Neural cell (in vitro differentiated cells): ENCODE measurements at regions not wholly inside any gene's neighbourhood (a gene's known extent, or its start where the extent isn't known, plus 50 kb on each side); places are given as distances from the start of the nearest gene placed in this dataset.

ENCODE experiments used
- H2AFZ ChIP-seq: fragments of 200-600, 300-800 bp; sonication (generic), shearing (Covaris generic); 2 replicates; pipeline ENCODE4 v1.6.0; 2014; ENCODE audit warnings: low read depth, mild to moderate bottlenecking, antibody characterized with exemption, low read length, moderate library complexity
- H3F3A ChIP-seq: fragments of 200-600 bp; shearing (Covaris generic); 2 replicates; pipeline ENCODE4 v1.6.1; 2016; ENCODE audit warnings: mild to moderate bottlenecking, moderate library complexity, mixed read lengths, antibody characterized with exemption, low read length; ENCODE audit not compliant: insufficient read depth, poor library complexity, severe bottlenecking
- H3K27ac ChIP-seq: fragments of 200-600, 300-800 bp; sonication (generic), shearing (Covaris generic); 2 replicates; pipeline ENCODE4 v1.5.1; 2014; ENCODE audit warnings: mild to moderate bottlenecking, low read length, moderate library complexity
- H3K27me3 ChIP-seq: fragments of 300-800, 200-600 bp; sonication (generic), shearing (Covaris generic); 2 replicates; pipeline ENCODE4 v1.6.0; 2014; ENCODE audit warnings: mild to moderate bottlenecking, low read depth, low read length, moderate library complexity; ENCODE audit not compliant: insufficient read depth
- H3K36me3 ChIP-seq: fragments of 300-800, 200-600 bp; sonication (generic), shearing (Covaris generic); 2 replicates; pipeline ENCODE4 v1.5.1; 2014; ENCODE audit warnings: mild to moderate bottlenecking, antibody characterized with exemption, low read length, moderate library complexity; ENCODE audit not compliant: insufficient read depth
- H3K4me2 ChIP-seq: fragments of 300-800, 200-600 bp; sonication (generic), shearing (Covaris generic); 2 replicates; pipeline ENCODE4 v1.6.0; 2014; ENCODE audit warnings: mild to moderate bottlenecking, low read length
- H3K4me3 ChIP-seq: fragments of 300-800, 200-600 bp; sonication (generic), shearing (Covaris generic); 2 replicates; pipeline ENCODE4 v1.5.1; 2014; ENCODE audit warnings: mild to moderate bottlenecking, low read length, moderate library complexity
- H3K79me2 ChIP-seq: fragments of 200-600 bp; shearing (Covaris generic); replicated peaks from 2 replicates; pipeline ENCODE4 v1.6.0; 2014; ENCODE audit warnings: mild to moderate bottlenecking, low read length, moderate library complexity; ENCODE audit not compliant: insufficient read depth
- H3K9ac ChIP-seq: fragments of 300-800, 200-600 bp; sonication (generic), shearing (Covaris generic); 2 replicates; pipeline ENCODE4 v1.6.1; 2016; ENCODE audit warnings: mild to moderate bottlenecking, low read length, mixed read lengths
- H3K9me2 ChIP-seq: fragments of 200-600 bp; shearing (Covaris generic); 2 replicates; pipeline ENCODE4 v1.6.1; 2016; ENCODE audit warnings: mild to moderate bottlenecking, low read length, mixed read lengths; ENCODE audit not compliant: insufficient read depth
- H3K9me3 ChIP-seq: fragments of 200-600, 300-800 bp; sonication (generic), shearing (Covaris generic); 2 replicates; pipeline ENCODE4 v1.6.1; 2016; ENCODE audit warnings: mild to moderate bottlenecking, mixed run types, low read length, moderate library complexity, mixed read lengths
- H4K20me1 ChIP-seq: fragments of 200-600 bp; shearing (Covaris generic); 2 replicates; pipeline ENCODE4 v1.6.1; 2016; ENCODE audit warnings: mild to moderate bottlenecking, mixed run types; ENCODE audit not compliant: insufficient read depth
- EP300 ChIP-seq: fragments of 450-650 bp; conservative IDR thresholded peaks from 2 replicates; pipeline ENCODE4 v1.6.1; 2014; ENCODE audit warnings: antibody characterized with exemption, mild to moderate bottlenecking, moderate library complexity; ENCODE audit not compliant: poor library complexity, severe bottlenecking
- EZH2 ChIP-seq: fragments of 200-600, 300-800 bp; shearing (Covaris generic), sonication (generic); IDR thresholded peaks from 2 replicates; pipeline ENCODE4 v1.6.1; 2014; ENCODE audit warnings: antibody characterized with exemption, low read length, borderline replicate concordance, mild to moderate bottlenecking; ENCODE audit not compliant: insufficient read depth, poor library complexity, severe bottlenecking
- MXI1 ChIP-seq: fragments of 450-650 bp; conservative IDR thresholded peaks from 2 replicates; pipeline ENCODE4 v1.6.1; 2014; ENCODE audit warnings: antibody characterized with exemption, mild to moderate bottlenecking; ENCODE audit not compliant: poor library complexity, severe bottlenecking
- POLR2AphosphoS5 ChIP-seq: IDR thresholded peaks from 2 replicates; pipeline ENCODE4 v1.6.1; 2012
- RAD21 ChIP-seq: fragments of 450-650 bp; conservative IDR thresholded peaks from 2 replicates; pipeline ENCODE4 v1.6.1; 2014; ENCODE audit warnings: antibody characterized with exemption, mild to moderate bottlenecking, moderate library complexity
- SMC3 ChIP-seq: fragments of 450-650 bp; conservative IDR thresholded peaks from 2 replicates; pipeline ENCODE4 v1.6.1; 2014; ENCODE audit warnings: antibody characterized with exemption, mild to moderate bottlenecking, moderate library complexity; ENCODE audit not compliant: poor library complexity
- TAF1 ChIP-seq: IDR thresholded peaks from 2 replicates; pipeline ENCODE4 v1.6.1; 2012; ENCODE audit warnings: low read depth
- TF ChIP-seq, protein P1 (sequence below): IDR thresholded peaks from 2 replicates; pipeline ENCODE4 v1.6.1; 2012; ENCODE audit warnings: borderline replicate concordance
- TF ChIP-seq, protein P2 (sequence below): fragments of 450-650 bp; IDR thresholded peaks from 2 replicates; pipeline ENCODE4 v1.5.1; 2014; ENCODE audit warnings: antibody characterized with exemption, mild to moderate bottlenecking, moderate library complexity; ENCODE audit not compliant: poor library complexity, severe bottlenecking

DNA sequence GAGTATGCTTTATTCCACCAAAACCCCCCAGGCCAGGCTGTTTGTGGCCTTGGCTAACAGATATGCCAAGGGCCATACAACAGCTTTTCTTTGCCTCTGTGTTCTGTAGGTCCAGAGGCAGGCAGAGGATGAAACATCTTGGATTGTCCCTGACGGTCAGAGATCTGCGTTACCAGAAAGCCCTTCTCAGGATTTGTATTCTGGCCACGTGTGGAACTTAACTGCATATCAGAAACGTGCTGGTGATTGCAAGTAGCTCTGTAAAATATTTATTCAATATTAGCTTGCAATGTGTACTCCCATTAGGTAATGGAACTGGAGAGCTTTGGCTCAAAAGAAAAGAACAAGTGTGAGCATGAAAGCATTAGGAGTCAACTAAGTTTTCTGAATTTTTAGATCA lies 275.0 kb downstream of the CBLN4 start:
- Histone ChIP-seq H3K79me2 (no peaks in the 10 kb centered on the region), H3K36me3 (no peaks in the 10 kb centered on the region), H2AFZ (no peak overlapping the region), H3K27ac (no peak overlapping the region), H3K27me3 (no peaks in the 10 kb centered on the region), H3K4me3 (no peak overlapping the region), H3K9me2 (no peaks in the 10 kb centered on the region), H3K9me3 (no peaks in the 10 kb centered on the region), H3F3A (no peaks in the 10 kb centered on the region), H4K20me1 (no peaks in the 10 kb centered on the region), H3K4me2 (no peak overlapping the region), H3K9ac (no peak overlapping the region)
- TF ChIP-seq RAD21 (no peak), POLR2AphosphoS5 (no peak), TAF1 (no peak), EZH2 (no peak), SMC3 (no peak), EP300 (no peak), MXI1 (no peak)
- TF ChIP-seq, protein P1, sequence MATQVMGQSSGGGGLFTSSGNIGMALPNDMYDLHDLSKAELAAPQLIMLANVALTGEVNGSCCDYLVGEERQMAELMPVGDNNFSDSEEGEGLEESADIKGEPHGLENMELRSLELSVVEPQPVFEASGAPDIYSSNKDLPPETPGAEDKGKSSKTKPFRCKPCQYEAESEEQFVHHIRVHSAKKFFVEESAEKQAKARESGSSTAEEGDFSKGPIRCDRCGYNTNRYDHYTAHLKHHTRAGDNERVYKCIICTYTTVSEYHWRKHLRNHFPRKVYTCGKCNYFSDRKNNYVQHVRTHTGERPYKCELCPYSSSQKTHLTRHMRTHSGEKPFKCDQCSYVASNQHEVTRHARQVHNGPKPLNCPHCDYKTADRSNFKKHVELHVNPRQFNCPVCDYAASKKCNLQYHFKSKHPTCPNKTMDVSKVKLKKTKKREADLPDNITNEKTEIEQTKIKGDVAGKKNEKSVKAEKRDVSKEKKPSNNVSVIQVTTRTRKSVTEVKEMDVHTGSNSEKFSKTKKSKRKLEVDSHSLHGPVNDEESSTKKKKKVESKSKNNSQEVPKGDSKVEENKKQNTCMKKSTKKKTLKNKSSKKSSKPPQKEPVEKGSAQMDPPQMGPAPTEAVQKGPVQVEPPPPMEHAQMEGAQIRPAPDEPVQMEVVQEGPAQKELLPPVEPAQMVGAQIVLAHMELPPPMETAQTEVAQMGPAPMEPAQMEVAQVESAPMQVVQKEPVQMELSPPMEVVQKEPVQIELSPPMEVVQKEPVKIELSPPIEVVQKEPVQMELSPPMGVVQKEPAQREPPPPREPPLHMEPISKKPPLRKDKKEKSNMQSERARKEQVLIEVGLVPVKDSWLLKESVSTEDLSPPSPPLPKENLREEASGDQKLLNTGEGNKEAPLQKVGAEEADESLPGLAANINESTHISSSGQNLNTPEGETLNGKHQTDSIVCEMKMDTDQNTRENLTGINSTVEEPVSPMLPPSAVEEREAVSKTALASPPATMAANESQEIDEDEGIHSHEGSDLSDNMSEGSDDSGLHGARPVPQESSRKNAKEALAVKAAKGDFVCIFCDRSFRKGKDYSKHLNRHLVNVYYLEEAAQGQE: no peak
- TF ChIP-seq, protein P2, sequence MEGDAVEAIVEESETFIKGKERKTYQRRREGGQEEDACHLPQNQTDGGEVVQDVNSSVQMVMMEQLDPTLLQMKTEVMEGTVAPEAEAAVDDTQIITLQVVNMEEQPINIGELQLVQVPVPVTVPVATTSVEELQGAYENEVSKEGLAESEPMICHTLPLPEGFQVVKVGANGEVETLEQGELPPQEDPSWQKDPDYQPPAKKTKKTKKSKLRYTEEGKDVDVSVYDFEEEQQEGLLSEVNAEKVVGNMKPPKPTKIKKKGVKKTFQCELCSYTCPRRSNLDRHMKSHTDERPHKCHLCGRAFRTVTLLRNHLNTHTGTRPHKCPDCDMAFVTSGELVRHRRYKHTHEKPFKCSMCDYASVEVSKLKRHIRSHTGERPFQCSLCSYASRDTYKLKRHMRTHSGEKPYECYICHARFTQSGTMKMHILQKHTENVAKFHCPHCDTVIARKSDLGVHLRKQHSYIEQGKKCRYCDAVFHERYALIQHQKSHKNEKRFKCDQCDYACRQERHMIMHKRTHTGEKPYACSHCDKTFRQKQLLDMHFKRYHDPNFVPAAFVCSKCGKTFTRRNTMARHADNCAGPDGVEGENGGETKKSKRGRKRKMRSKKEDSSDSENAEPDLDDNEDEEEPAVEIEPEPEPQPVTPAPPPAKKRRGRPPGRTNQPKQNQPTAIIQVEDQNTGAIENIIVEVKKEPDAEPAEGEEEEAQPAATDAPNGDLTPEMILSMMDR: no peak

DNA sequence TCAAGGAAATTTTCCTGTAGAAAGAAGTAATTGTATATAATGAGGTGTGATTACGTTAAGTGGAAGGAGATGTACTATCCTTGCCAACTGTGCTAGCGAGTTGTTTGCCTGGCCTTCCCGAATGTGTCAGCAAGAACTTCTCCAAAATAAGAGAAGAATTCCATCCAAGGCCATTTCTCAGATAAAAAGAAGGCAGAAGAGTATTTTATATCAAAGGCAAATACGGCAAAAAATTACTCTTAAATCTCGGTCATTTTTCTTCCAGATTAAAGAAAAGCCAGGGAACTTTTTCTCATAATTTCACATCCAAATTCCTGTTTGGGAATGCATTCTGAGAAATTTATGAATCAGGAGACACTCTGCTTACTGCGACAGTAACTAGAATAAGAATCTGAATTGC lies 290.6 kb downstream of the CBLN4 start:
- Histone ChIP-seq H4K20me1 (no peaks in the 10 kb centered on the region), H3K79me2 (no peaks in the 10 kb centered on the region), H3F3A (no peaks in the 10 kb centered on the region), H3K9me2 (no peaks in the 10 kb centered on the region), H3K4me2 (no peak overlapping the region), H3K36me3 (no peaks in the 10 kb centered on the region), H3K27me3 (no peaks in the 10 kb centered on the region), H3K4me3 (no peak overlapping the region), H3K9me3 (no peaks in the 10 kb centered on the region), H3K27ac (no peak overlapping the region), H2AFZ (no peak overlapping the region), H3K9ac (no peak overlapping the region)
- TF ChIP-seq, protein P2: no peak
- TF ChIP-seq SMC3 (no peak), EZH2 (no peak), RAD21 (no peak), POLR2AphosphoS5 (no peak), EP300 (no peak), TAF1 (no peak), MXI1 (no peak)
- TF ChIP-seq, protein P1: no peak
